ENCODE measurements at regions not wholly inside any gene's neighbourhood (a gene's known extent, or its start where the extent isn't known, plus 50 kb on each side); places are given as distances from the start of the nearest gene placed in this dataset.

DNA sequence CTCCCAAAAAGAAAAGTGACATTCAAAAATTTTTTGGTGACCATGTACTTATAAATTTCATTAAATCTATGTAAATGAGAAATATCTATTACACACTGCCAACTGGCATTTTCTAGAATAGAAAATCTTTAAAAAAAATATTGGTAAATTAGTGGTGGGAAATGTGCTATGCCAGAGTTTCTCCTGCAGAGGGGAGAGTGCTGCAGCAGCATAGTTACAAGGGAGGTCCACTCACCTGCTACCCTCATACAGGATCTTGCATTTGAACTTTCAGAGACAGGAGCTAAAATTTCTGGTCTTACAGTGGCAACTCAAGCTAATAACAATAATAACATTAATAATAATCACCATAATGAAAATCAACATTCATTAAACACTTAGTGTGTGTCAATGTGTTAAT, 459.6 kb downstream of the NSUN3 start:
- Mint-ChIP-seq H3K9me3 (no peaks in the 10 kb centered on the region), H3K4me3 (no peak overlapping the region), H3K27me3 (ENCODE audit: insufficient read depth, low read depth) (peaks cover 2% of the 10 kb centered on the region), H3K27ac (no peak overlapping the region), H3K36me3 (no peaks in the 10 kb centered on the region), H3K4me1 (peaks cover 29% of the 10 kb centered on the region)
- peak; percentile 11 for DNase-seq (ENCODE audit: low spot score)
- Histone ChIP-seq H3K4me3 (no peak overlapping the region), H2AFZ (replicated peaks) (no peak overlapping the region), H3K36me3 (no peaks in the 10 kb centered on the region), H3K4me1 (no peaks in the 10 kb centered on the region), H3K4me2 (no peak overlapping the region), H3K27me3 (no peaks in the 10 kb centered on the region), H3K9ac (no peak overlapping the region), H3K9me3 (ENCODE audit: low read depth) (no peaks in the 10 kb centered on the region), H3F3A (ENCODE audit: low read depth) (no peaks in the 10 kb centered on the region), H4K20me1 (ENCODE audit: low read depth) (no peaks in the 10 kb centered on the region), H3K79me2 (ENCODE audit: low read depth) (no peaks in the 10 kb centered on the region), H3K27ac (no peak overlapping the region)
- TF ChIP-seq, protein P1, sequence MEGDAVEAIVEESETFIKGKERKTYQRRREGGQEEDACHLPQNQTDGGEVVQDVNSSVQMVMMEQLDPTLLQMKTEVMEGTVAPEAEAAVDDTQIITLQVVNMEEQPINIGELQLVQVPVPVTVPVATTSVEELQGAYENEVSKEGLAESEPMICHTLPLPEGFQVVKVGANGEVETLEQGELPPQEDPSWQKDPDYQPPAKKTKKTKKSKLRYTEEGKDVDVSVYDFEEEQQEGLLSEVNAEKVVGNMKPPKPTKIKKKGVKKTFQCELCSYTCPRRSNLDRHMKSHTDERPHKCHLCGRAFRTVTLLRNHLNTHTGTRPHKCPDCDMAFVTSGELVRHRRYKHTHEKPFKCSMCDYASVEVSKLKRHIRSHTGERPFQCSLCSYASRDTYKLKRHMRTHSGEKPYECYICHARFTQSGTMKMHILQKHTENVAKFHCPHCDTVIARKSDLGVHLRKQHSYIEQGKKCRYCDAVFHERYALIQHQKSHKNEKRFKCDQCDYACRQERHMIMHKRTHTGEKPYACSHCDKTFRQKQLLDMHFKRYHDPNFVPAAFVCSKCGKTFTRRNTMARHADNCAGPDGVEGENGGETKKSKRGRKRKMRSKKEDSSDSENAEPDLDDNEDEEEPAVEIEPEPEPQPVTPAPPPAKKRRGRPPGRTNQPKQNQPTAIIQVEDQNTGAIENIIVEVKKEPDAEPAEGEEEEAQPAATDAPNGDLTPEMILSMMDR (IDR thresholded peaks at IDR 0.05), result peak; percentile 44
- no peak for TF ChIP-seq EZH2 (IDR thresholded peaks at IDR 0.05)

DNA sequence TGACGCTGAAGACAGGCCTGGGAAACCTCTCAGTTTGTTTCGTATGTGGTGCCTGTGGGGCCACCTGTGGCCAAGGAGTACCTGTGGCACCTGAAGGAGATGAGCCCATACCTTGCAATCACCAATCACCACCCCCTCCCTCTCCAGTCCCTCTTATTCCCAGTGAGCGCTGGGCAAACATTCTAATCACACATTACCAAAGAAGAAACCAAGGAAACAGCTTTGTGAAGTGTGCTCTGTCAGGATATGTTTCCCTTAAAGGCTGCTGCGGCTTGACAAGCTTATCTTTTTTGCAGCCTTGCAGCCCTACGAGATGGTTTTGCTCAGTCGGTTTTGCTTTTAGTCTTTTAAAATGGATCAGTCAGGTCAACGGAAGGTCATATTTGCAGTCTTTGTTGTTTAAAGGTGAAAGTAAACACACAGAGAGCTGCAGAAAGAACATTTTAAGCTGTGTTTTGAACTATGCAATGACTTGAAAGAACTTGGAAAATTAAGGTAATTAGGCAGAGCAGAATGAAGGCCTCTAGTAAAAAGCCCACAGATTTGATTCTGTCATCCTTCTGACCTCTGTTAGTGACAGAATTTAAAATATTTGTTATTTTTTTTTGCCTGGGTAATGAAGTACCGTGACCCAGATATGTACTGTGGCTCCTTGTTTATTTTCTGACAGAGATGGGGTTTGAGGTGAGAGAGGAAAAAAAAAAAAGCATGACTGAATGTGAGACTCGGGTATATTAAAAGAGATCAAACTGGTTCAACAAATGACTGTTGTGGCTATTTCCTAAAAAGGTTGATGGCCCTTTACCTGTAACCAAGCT, 461.4 kb downstream of the NSUN3 start:
- Histone ChIP-seq H3K4me3 (no peak overlapping the region), H3K27ac (no peak overlapping the region), H3K36me3 (no peaks in the 10 kb centered on the region), H3K79me2 (ENCODE audit: low read depth) (no peaks in the 10 kb centered on the region), H3K9me3 (ENCODE audit: low read depth) (no peaks in the 10 kb centered on the region), H3K4me1 (no peaks in the 10 kb centered on the region), H2AFZ (replicated peaks) (no peak overlapping the region), H4K20me1 (ENCODE audit: low read depth) (no peaks in the 10 kb centered on the region), H3K27me3 (no peaks in the 10 kb centered on the region), H3K4me2 (peak overlapping the region; percentile 3), H3K9ac (no peak overlapping the region), H3F3A (ENCODE audit: low read depth) (no peaks in the 10 kb centered on the region)
- peak; percentile 4 for DNase-seq (ENCODE audit: low spot score)
- TF ChIP-seq, protein P1 (IDR thresholded peaks at IDR 0.05), result no peak
- TF ChIP-seq EZH2phosphoT487 (IDR thresholded peaks at IDR 0.05), result no peak
- no peak for TF ChIP-seq EZH2 (IDR thresholded peaks at IDR 0.05)
- H3K27ac Mint-ChIP-seq, result peak overlapping the region; percentile 2
- no peaks in the 10 kb centered on the region for H3K36me3 Mint-ChIP-seq
- no peaks in the 10 kb centered on the region for H3K9me3 Mint-ChIP-seq
- peaks cover 25% of the 10 kb centered on the region for H3K4me1 Mint-ChIP-seq
- no peak overlapping the region for H3K4me3 Mint-ChIP-seq
- H3K27me3 Mint-ChIP-seq (ENCODE audit: insufficient read depth, low read depth), result no peaks in the 10 kb centered on the region

DNA sequence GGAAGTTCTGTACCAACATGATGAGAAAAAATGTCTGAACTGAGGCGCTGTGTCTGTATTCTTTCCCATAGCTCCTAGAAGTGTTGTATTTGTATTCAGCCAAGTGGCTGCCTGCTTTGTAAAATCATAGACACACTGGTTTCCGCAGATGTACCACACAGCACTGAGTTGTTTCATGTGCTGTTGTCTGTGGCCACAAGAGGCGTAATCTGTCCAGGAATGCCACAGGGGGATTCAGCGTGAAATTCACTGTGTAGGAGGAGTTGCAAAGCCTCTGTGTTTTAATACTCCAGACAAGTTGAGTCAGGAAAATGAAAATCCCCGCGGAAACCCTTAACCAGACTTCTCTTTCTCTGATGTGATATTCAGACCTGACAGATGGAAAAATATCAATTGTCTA, 462.2 kb downstream of the NSUN3 start:
- Histone ChIP-seq H3K4me3 (no peak overlapping the region), H3K4me1 (no peaks in the 10 kb centered on the region), H3K27ac (no peak overlapping the region), H3K4me2 (no peak overlapping the region), H3K79me2 (ENCODE audit: low read depth) (no peaks in the 10 kb centered on the region), H4K20me1 (ENCODE audit: low read depth) (no peaks in the 10 kb centered on the region), H3K27me3 (no peaks in the 10 kb centered on the region), H3K9me3 (ENCODE audit: low read depth) (no peaks in the 10 kb centered on the region), H3K9ac (no peak overlapping the region), H3K36me3 (no peaks in the 10 kb centered on the region), H2AFZ (replicated peaks) (no peak overlapping the region), H3F3A (ENCODE audit: low read depth) (no peaks in the 10 kb centered on the region)
- Mint-ChIP-seq H3K4me3 (no peak overlapping the region), H3K4me1 (peaks cover 25% of the 10 kb centered on the region), H3K27ac (no peak overlapping the region), H3K36me3 (no peaks in the 10 kb centered on the region), H3K9me3 (no peaks in the 10 kb centered on the region), H3K27me3 (ENCODE audit: insufficient read depth, low read depth) (no peaks in the 10 kb centered on the region)
- TF ChIP-seq EZH2phosphoT487 (IDR thresholded peaks at IDR 0.05) (no peak), EZH2 (IDR thresholded peaks at IDR 0.05) (no peak)
- TF ChIP-seq, protein P1 (IDR thresholded peaks at IDR 0.05), result peak; percentile 57
- peak; percentile 61 for DNase-seq (ENCODE audit: low spot score)

Data from neural progenitor cell (in vitro differentiated cells).